Small intestine (tissue), 7 donors: ENCODE measurements at regions not wholly inside any gene's neighbourhood (a gene's known extent, or its start where the extent isn't known, plus 50 kb on each side); places are given as distances from the start of the nearest gene placed in this dataset.

Experiments used
- DNase-seq, 2 donors: peaks; one replicate each; pipeline versions ENCODE4 v3.0.0 to v3.0.0-alpha.2; 2013
- FAIRE-seq: peaks from 2 replicates; lab custom pipeline; 2012; peaks lifted over from hg19 to GRCh38; lab: Jason Lieb, UNC
- H3K27ac ChIP-seq, 3 donors: one replicate each; pipeline ENCODE4 v1.5.1; 2013; ENCODE audit warnings: low read length in 2 of 3, mild to moderate bottlenecking in 2 of 3, control low read depth in 1 of 3, inconsistent platforms in 1 of 3, low read depth in 1 of 3, moderate library complexity in 1 of 3
- H3K27me3 ChIP-seq, 3 donors: one replicate each; pipeline ENCODE4 v1.6.1; 2013; ENCODE audit warnings: low read length in 3 of 3, inconsistent platforms in 1 of 3; ENCODE audit not compliant: control insufficient read depth in 3 of 3, insufficient read depth in 3 of 3
- H3K36me3 ChIP-seq, 3 donors: one replicate each; pipeline ENCODE4 v1.6.1; 2013; ENCODE audit warnings: low read length in 3 of 3, inconsistent platforms in 1 of 3, low read depth in 1 of 3, mild to moderate bottlenecking in 1 of 3, moderate library complexity in 1 of 3; ENCODE audit not compliant: control insufficient read depth in 3 of 3, insufficient read depth in 2 of 3
- H3K4me1 ChIP-seq, 3 donors: one replicate each; pipeline ENCODE4 v1.6.1; 2013; ENCODE audit warnings: low read length in 2 of 3, inconsistent platforms in 1 of 3, low read depth in 1 of 3, mild to moderate bottlenecking in 1 of 3, moderate library complexity in 1 of 3; ENCODE audit not compliant: control insufficient read depth in 3 of 3, insufficient read depth in 2 of 3
- H3K4me3 ChIP-seq, 3 donors: one replicate each; pipeline ENCODE4 v1.5.1; 2013; ENCODE audit warnings: low read length in 3 of 3, control low read depth in 1 of 3, inconsistent platforms in 1 of 3, low read depth in 1 of 3, mild to moderate bottlenecking in 1 of 3, moderate library complexity in 1 of 3
- H3K9me3 ChIP-seq, 2 donors: one replicate each; pipeline ENCODE4 v1.6.1; 2013; ENCODE audit warnings: low read depth in 1 of 2, low read length in 1 of 2; ENCODE audit not compliant: control insufficient read depth in 2 of 2, insufficient read depth in 1 of 2
- WGBS, 3 donors: extraction: QIAGEN DNeasy Blood & Tissue Kit; methylation state at CpG; one replicate each; pipeline ENCODE4 v1.1.7; 2013; 5-methylcytosine and 5-hydroxymethylcytosine counted together
- donor health status: healthy with polysubstance abuse.
- donor health status: control.
- donor health status: control.
- donor health status: Bipolar disorder and iron deficiency.
- donor health status: healthy.

GRCh38 chr10:4319870-4320367, 506.1 kb upstream of the AKR1E2 start:
- Histone ChIP-seq H3K4me3 (no peak overlapping the region), H3K36me3 (no peaks in the 10 kb centered on the region), H3K27me3 (peaks cover 0 to 4% (median 0%) of the 10 kb centered on the region in 3 donors), H3K27ac (no peak overlapping the region), H3K9me3 (no peaks in the 10 kb centered on the region), H3K4me1 (no peaks in the 10 kb centered on the region)
- WGBS, 3 donors, result 84 to 88% (median 85%) methylated on average over 8 of the region's 8 CpGs
- DNase-seq (no peak), FAIRE-seq (no peak)

GRCh38 chr10:4316161-4316810, 509.7 kb upstream of the AKR1E2 start:
- WGBS, 3 donors, result 85 to 91% (median 88%) methylated on average over 13 of the region's 13 CpGs
- DNase-seq (no peak), FAIRE-seq (no peak)
- no peak overlapping the region for H3K27ac ChIP-seq
- H3K9me3 ChIP-seq, result no peaks in the 10 kb centered on the region
- no peak overlapping the region for H3K4me3 ChIP-seq
- H3K4me1 ChIP-seq, result no peaks in the 10 kb centered on the region
- H3K27me3 ChIP-seq, result no peaks in the 10 kb centered on the region
- no peaks in the 10 kb centered on the region for H3K36me3 ChIP-seq

- Histone ChIP-seq H3K36me3 (no peaks in the 10 kb centered on the region), H3K4me1 (no peaks in the 10 kb centered on the region), H3K4me3 (no peak overlapping the region), H3K9me3 (no peaks in the 10 kb centered on the region), H3K27ac (no peak overlapping the region), H3K27me3 (no peaks in the 10 kb centered on the region)
- FAIRE-seq (no peak), DNase-seq (peak in 1 of 2 donors; percentile 12)
- 48 to 79% (median 69%) methylated on average over 4 of the region's 4 CpGs for WGBS, 3 donors
These were observed 510.5 kb upstream of the AKR1E2 start for GRCh38 chr10:4315551-4315950.

- no peak for DNase-seq
- H3K4me3 ChIP-seq, result no peak overlapping the region
- 70 to 75% (median 73%) methylated on average over 3 of the region's 3 CpGs for WGBS, 3 donors
- no peaks in the 10 kb centered on the region for H3K27me3 ChIP-seq
- H3K4me1 ChIP-seq, result no peaks in the 10 kb centered on the region
- no peaks in the 10 kb centered on the region for H3K9me3 ChIP-seq
- H3K36me3 ChIP-seq, result no peaks in the 10 kb centered on the region
- H3K27ac ChIP-seq, result no peak overlapping the region
- FAIRE-seq, result no peak
These were observed 513.0 kb upstream of the AKR1E2 start for GRCh38 chr10:4313051-4313450.

- H3K36me3 ChIP-seq, result no peaks in the 10 kb centered on the region
- H3K27me3 ChIP-seq, result no peaks in the 10 kb centered on the region
- DNase-seq, result no peak
- WGBS, 3 donors, result 75 to 83% (median 77%) methylated on average over 4 of the region's 4 CpGs
- no peaks in the 10 kb centered on the region for H3K4me1 ChIP-seq
- no peak overlapping the region for H3K4me3 ChIP-seq
- no peak for FAIRE-seq
- H3K27ac ChIP-seq, result no peak overlapping the region
- no peaks in the 10 kb centered on the region for H3K9me3 ChIP-seq
These were observed 513.8 kb upstream of the AKR1E2 start for GRCh38 chr10:4312051-4312835.

- no peaks in the 10 kb centered on the region for H3K9me3 ChIP-seq
- DNase-seq, result no peak
- no peaks in the 10 kb centered on the region for H3K4me1 ChIP-seq
- FAIRE-seq, result no peak
- no peak overlapping the region for H3K27ac ChIP-seq
- H3K4me3 ChIP-seq, result no peak overlapping the region
- H3K36me3 ChIP-seq, result no peaks in the 10 kb centered on the region
- H3K27me3 ChIP-seq, result peaks cover 0 to 1% (median 0%) of the 10 kb centered on the region in 3 donors
- 68 to 74% (median 69%) methylated on average over 3 of the region's 3 CpGs for WGBS, 3 donors
These were observed 515.8 kb upstream of the AKR1E2 start for GRCh38 chr10:4310172-4310571.

- H3K4me1 ChIP-seq, result no peaks in the 10 kb centered on the region
- H3K9me3 ChIP-seq, result no peaks in the 10 kb centered on the region
- peaks cover 0 to 1% (median 0%) of the 10 kb centered on the region in 3 donors for H3K27me3 ChIP-seq
- no peak for DNase-seq
- H3K36me3 ChIP-seq, result no peaks in the 10 kb centered on the region
- no peak overlapping the region for H3K27ac ChIP-seq
- FAIRE-seq, result no peak
- 26 to 36% (median 30%) methylated on average over 1 of the region's 1 CpG for WGBS, 3 donors
- H3K4me3 ChIP-seq, result no peak overlapping the region
These were observed 518.1 kb upstream of the AKR1E2 start for GRCh38 chr10:4307910-4308309.

GRCh38 chr10:4306871-4307270, 519.1 kb upstream of the AKR1E2 start:
- Histone ChIP-seq H3K4me1 (no peaks in the 10 kb centered on the region), H3K27me3 (peaks cover 0 to 1% (median 0%) of the 10 kb centered on the region in 3 donors), H3K9me3 (no peaks in the 10 kb centered on the region), H3K27ac (no peak overlapping the region), H3K4me3 (no peak overlapping the region), H3K36me3 (no peaks in the 10 kb centered on the region)
- DNase-seq, result no peak
- 32 to 69% (median 59%) methylated on average over 3 of the region's 3 CpGs for WGBS, 3 donors
- FAIRE-seq, result no peak
